H1 (cell line): ENCODE measurements at regions not wholly inside any gene's neighbourhood (a gene's known extent, or its start where the extent isn't known, plus 50 kb on each side); places are given as distances from the start of the nearest gene placed in this dataset.

Source experiments
- BACH1 ChIP-seq: IDR thresholded peaks from 2 replicates; pipeline ENCODE4 v1.6.1; 2012; ENCODE audit warnings: low read length, improper control_type of control experiment
- CBX8 ChIP-seq: fragments of 300-800, 300-1000 bp; sonication (generic); IDR thresholded peaks from 2 replicates; pipeline ENCODE4 v1.7.1; 2016; ENCODE audit warnings: low read depth, low read length, borderline replicate concordance
- CHD7 ChIP-seq: fragments of 300-600 bp; sonication (generic); IDR thresholded peaks from 2 replicates; pipeline ENCODE4 v1.7.1; 2012; ENCODE audit warnings: low read length, moderate library complexity, mild to moderate bottlenecking, inconsistent platforms; ENCODE audit not compliant: insufficient replicate concordance
- MAX ChIP-seq: IDR thresholded peaks from 2 replicates; pipeline ENCODE4 v1.6.1; 2012; ENCODE audit warnings: inconsistent platforms
- POU5F1 ChIP-seq: IDR thresholded peaks from 2 replicates; pipeline ENCODE4 v1.6.1; 2011; ENCODE audit warnings: low read depth, mild to moderate bottlenecking, low read length, moderate library complexity
- RAD21 ChIP-seq, 2 experiments: IDR thresholded peaks in 1 of 2; conservative IDR thresholded peaks in 1 of 2; 2 replicates each; pipeline ENCODE4 v1.6.1; 2011; ENCODE audit warnings: low read depth in 2 of 2, low read length in 2 of 2, improper control_type of control experiment in 1 of 2, inconsistent platforms in 1 of 2, mild to moderate bottlenecking in 1 of 2, moderate library complexity in 1 of 2
- TAF7 ChIP-seq: optimal IDR thresholded peaks from 2 replicates; pipeline ENCODE3; 2011; ENCODE audit warnings: low read depth, mild to moderate bottlenecking, inconsistent platforms, low read length, moderate library complexity, borderline replicate concordance
- ZNF274 ChIP-seq: IDR thresholded peaks from 2 replicates; pipeline ENCODE4 v1.7.0; 2012; ENCODE audit warnings: low read length, borderline replicate concordance; ENCODE audit errors: extremely low read depth

- TF ChIP-seq CHD7 (no peak), ZNF274 (no peak), MAX (no peak), BACH1 (no peak), CBX8 (no peak), RAD21 (IDR thresholded peaks at IDR 0.05 in 1 of 2, conservative IDR thresholded peaks at IDR 0.05 in 1 of 2; ENCODE audit: low read depth in 2 of 2, low read length in 2 of 2) (no peak), TAF7 (no peak), POU5F1 (no peak)
Observed at GRCh38 chr15:31498756-31499155, 172.1 kb downstream of the KLF13 start (continued).
